ENCODE measurements at regions not wholly inside any gene's neighbourhood (a gene's known extent, or its start where the extent isn't known, plus 50 kb on each side); places are given as distances from the start of the nearest gene placed in this dataset.

- TF ChIP-seq, protein P1, sequence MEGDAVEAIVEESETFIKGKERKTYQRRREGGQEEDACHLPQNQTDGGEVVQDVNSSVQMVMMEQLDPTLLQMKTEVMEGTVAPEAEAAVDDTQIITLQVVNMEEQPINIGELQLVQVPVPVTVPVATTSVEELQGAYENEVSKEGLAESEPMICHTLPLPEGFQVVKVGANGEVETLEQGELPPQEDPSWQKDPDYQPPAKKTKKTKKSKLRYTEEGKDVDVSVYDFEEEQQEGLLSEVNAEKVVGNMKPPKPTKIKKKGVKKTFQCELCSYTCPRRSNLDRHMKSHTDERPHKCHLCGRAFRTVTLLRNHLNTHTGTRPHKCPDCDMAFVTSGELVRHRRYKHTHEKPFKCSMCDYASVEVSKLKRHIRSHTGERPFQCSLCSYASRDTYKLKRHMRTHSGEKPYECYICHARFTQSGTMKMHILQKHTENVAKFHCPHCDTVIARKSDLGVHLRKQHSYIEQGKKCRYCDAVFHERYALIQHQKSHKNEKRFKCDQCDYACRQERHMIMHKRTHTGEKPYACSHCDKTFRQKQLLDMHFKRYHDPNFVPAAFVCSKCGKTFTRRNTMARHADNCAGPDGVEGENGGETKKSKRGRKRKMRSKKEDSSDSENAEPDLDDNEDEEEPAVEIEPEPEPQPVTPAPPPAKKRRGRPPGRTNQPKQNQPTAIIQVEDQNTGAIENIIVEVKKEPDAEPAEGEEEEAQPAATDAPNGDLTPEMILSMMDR (IDR thresholded peaks at IDR 0.05), result no peak
- Mint-ChIP-seq H3K27ac (ENCODE audit: unreplicated experiment) (no peak overlapping the region), H3K27me3 (ENCODE audit: low read depth) (no peaks in the 10 kb centered on the region), H3K4me1 (ENCODE audit: low read depth) (peaks cover 8% of the 10 kb centered on the region), H3K36me3 (ENCODE audit: low read depth) (no peaks in the 10 kb centered on the region), H3K9me3 (ENCODE audit: low read depth) (no peaks in the 10 kb centered on the region), H3K4me3 (ENCODE audit: unreplicated experiment) (no peak overlapping the region)
- no peak for DNase-seq (ENCODE audit: low spot score)
Measured at GRCh38 chr1:56399795-56400194, 179.6 kb downstream of the PLPP3 start.

- Mint-ChIP-seq H3K36me3 (ENCODE audit: low read depth) (no peaks in the 10 kb centered on the region), H3K27ac (ENCODE audit: unreplicated experiment) (no peak overlapping the region), H3K27me3 (ENCODE audit: low read depth) (no peaks in the 10 kb centered on the region), H3K4me3 (ENCODE audit: unreplicated experiment) (no peak overlapping the region), H3K9me3 (ENCODE audit: low read depth) (no peaks in the 10 kb centered on the region), H3K4me1 (ENCODE audit: low read depth) (peaks cover 4% of the 10 kb centered on the region)
- TF ChIP-seq, protein P1 (IDR thresholded peaks at IDR 0.05), result no peak
- no peak for DNase-seq (ENCODE audit: low spot score)
Measured at GRCh38 chr1:56399326-56399725, 180.0 kb downstream of the PLPP3 start.

DNA sequence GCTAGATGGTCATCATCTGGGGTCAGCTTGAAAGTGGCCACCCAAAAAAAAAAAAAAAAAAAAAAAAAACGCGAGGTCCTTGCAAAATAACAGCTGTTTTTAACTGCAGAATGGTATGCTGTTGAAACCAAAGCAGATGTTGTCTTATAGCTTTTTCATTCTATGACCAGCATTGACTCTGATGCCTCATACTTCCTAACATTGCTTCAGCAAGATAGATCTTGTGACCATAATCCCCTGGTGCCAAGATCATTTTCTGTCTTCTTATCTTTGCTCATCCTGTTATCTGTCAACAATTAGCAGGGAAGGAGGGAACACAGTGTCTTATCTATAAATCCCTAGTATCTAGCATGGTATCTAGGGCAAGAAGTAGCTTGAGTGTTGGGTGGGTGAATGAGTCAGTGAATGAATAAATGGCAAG is 181.5 kb downstream of the PLPP3 start:
- no peaks in the 10 kb centered on the region for H3K9me3 Mint-ChIP-seq (ENCODE audit: low read depth)
- H3K4me3 Mint-ChIP-seq (ENCODE audit: unreplicated experiment), result no peak overlapping the region
- no peaks in the 10 kb centered on the region for H3K27me3 Mint-ChIP-seq (ENCODE audit: low read depth)
- no peak overlapping the region for H3K27ac Mint-ChIP-seq (ENCODE audit: unreplicated experiment)
- no peak for DNase-seq (ENCODE audit: low spot score)
- TF ChIP-seq, protein P1 (IDR thresholded peaks at IDR 0.05), result no peak
- H3K4me1 Mint-ChIP-seq (ENCODE audit: low read depth), result no peaks in the 10 kb centered on the region
- no peaks in the 10 kb centered on the region for H3K36me3 Mint-ChIP-seq (ENCODE audit: low read depth)

- no peak for DNase-seq (ENCODE audit: low spot score)
- H3K36me3 Mint-ChIP-seq (ENCODE audit: low read depth), result no peaks in the 10 kb centered on the region
- H3K4me1 Mint-ChIP-seq (ENCODE audit: low read depth), result no peaks in the 10 kb centered on the region
- TF ChIP-seq, protein P1 (IDR thresholded peaks at IDR 0.05), result no peak
- H3K27me3 Mint-ChIP-seq (ENCODE audit: low read depth), result no peaks in the 10 kb centered on the region
- H3K27ac Mint-ChIP-seq (ENCODE audit: unreplicated experiment), result no peak overlapping the region
- no peak overlapping the region for H3K4me3 Mint-ChIP-seq (ENCODE audit: unreplicated experiment)
- no peaks in the 10 kb centered on the region for H3K9me3 Mint-ChIP-seq (ENCODE audit: low read depth)
Measured at GRCh38 chr1:56397409-56397808, 182.0 kb downstream of the PLPP3 start.

GRCh38 chr1:56396581-56396980 is 182.8 kb downstream of the PLPP3 start:
- DNase-seq (ENCODE audit: low spot score), result no peak
- Mint-ChIP-seq H3K9me3 (ENCODE audit: low read depth) (no peaks in the 10 kb centered on the region), H3K27ac (ENCODE audit: unreplicated experiment) (no peak overlapping the region), H3K27me3 (ENCODE audit: low read depth) (no peaks in the 10 kb centered on the region), H3K4me1 (ENCODE audit: low read depth) (no peaks in the 10 kb centered on the region), H3K4me3 (ENCODE audit: unreplicated experiment) (no peak overlapping the region), H3K36me3 (ENCODE audit: low read depth) (no peaks in the 10 kb centered on the region)
- TF ChIP-seq, protein P1 (IDR thresholded peaks at IDR 0.05), result no peak

Measured in chondrocyte (in vitro differentiated cells).